WTC11 (cell line): ENCODE measurements at regions not wholly inside any gene's neighbourhood (a gene's known extent, or its start where the extent isn't known, plus 50 kb on each side); places are given as distances from the start of the nearest gene placed in this dataset.

Source experiments
- ATAC-seq: fragments of 200-7000 bp; cut with Tn5 transposase; 2 replicates; pipeline ENCODE4 v1.10.0; 2021; ENCODE audit warnings: mild to moderate bottlenecking, moderate library complexity
- CTCF ChIA-PET: fragments of 300-600 bp; sonication (Branson Sonifier 250); formaldehyde crosslinking; loops from one replicate; lab custom pipeline; 2021; ENCODE audit warnings: antibody characterized with exemption; lab: Charles Lee
- POLR2A ChIA-PET: fragments of 350-600 bp; sonication (Branson Sonifier 250); formaldehyde crosslinking; loops from one replicate; lab custom pipeline; 2021; ENCODE audit warnings: antibody characterized with exemption; lab: Charles Lee
- DNase-seq: peaks from one replicate; pipeline ENCODE4 v3.0.0; 2021; ENCODE audit warnings: low spot score
- H3K27ac Mint-ChIP-seq: 2 replicates; pipeline ENCODE4 v1.8.0; 2021; ENCODE audit warnings: mixed read lengths
- H3K27me3 Mint-ChIP-seq: 2 replicates; pipeline ENCODE4 v1.8.0; 2021; ENCODE audit warnings: low read depth, mild to moderate bottlenecking, moderate library complexity, mixed read lengths
- H3K36me3 Mint-ChIP-seq: 2 replicates; pipeline ENCODE4 v1.8.0; 2021; ENCODE audit warnings: mixed read lengths
- H3K4me1 Mint-ChIP-seq: 2 replicates; pipeline ENCODE4 v1.8.0; 2022; ENCODE audit warnings: mixed read lengths
- H3K4me3 Mint-ChIP-seq: 2 replicates; pipeline ENCODE4 v1.8.0; 2021; ENCODE audit warnings: mild to moderate bottlenecking, moderate library complexity, mixed read lengths
- H3K9me3 Mint-ChIP-seq: 2 replicates; pipeline ENCODE4 v1.8.0; 2021; ENCODE audit warnings: mixed read lengths
- ATF1 ChIP-seq: sonication (generic); formaldehyde crosslinking; IDR thresholded peaks from 2 replicates; pipeline ENCODE4 v1.8.1; 2023; ENCODE audit warnings: mild to moderate bottlenecking, moderate library complexity, missing genetic modification reagents
- ESRRA ChIP-seq: sonication (generic); formaldehyde crosslinking; IDR thresholded peaks from 2 replicates; pipeline ENCODE4 v1.8.1; 2022; ENCODE audit warnings: mild to moderate bottlenecking, missing genetic modification reagents, borderline replicate concordance
- FOXJ3 ChIP-seq: sonication (generic); formaldehyde crosslinking; IDR thresholded peaks from 2 replicates; pipeline ENCODE4 v1.9.0; 2021; ENCODE audit warnings: missing genetic modification reagents, mild to moderate bottlenecking, borderline replicate concordance
- JUN ChIP-seq: sonication (generic); formaldehyde crosslinking; IDR thresholded peaks from 2 replicates; pipeline ENCODE4 v1.8.0; 2023; ENCODE audit warnings: mild to moderate bottlenecking, missing genetic modification reagents
- NFE2L1 ChIP-seq: sonication (generic); formaldehyde crosslinking; IDR thresholded peaks from 2 replicates; pipeline ENCODE4 v1.8.1; 2023; ENCODE audit warnings: missing genetic modification reagents
- NFYB ChIP-seq: sonication (generic); formaldehyde crosslinking; conservative IDR thresholded peaks from 2 replicates; pipeline ENCODE4 v1.8.0; 2022; ENCODE audit warnings: low read depth, missing genetic modification reagents
- NR1H2 ChIP-seq: sonication (generic); formaldehyde crosslinking; IDR thresholded peaks from 2 replicates; pipeline ENCODE4 v1.9.0; 2021; ENCODE audit warnings: mild to moderate bottlenecking, moderate library complexity, missing genetic modification reagents
- OVOL2 ChIP-seq: fragments of 250-450 bp; sonication (Bioruptor Pico); IDR thresholded peaks from 2 replicates; pipeline ENCODE4 v1.9.0; 2021; ENCODE audit warnings: mild to moderate bottlenecking, borderline replicate concordance
- RORB ChIP-seq: fragments of 250-450 bp; sonication (Bioruptor Pico); IDR thresholded peaks from 2 replicates; pipeline ENCODE4 v1.9.0; 2021; ENCODE audit warnings: mild to moderate bottlenecking
- SOX15 ChIP-seq: fragments of 250-450 bp; sonication (Bioruptor Pico); IDR thresholded peaks from 2 replicates; pipeline ENCODE4 v1.9.0; 2021; ENCODE audit warnings: mild to moderate bottlenecking
- TEAD4 ChIP-seq: sonication (generic); formaldehyde crosslinking; IDR thresholded peaks from 2 replicates; pipeline ENCODE4 v1.8.0; 2022; ENCODE audit warnings: mild to moderate bottlenecking, missing genetic modification reagents
- TP53 ChIP-seq: sonication (generic); formaldehyde crosslinking; IDR thresholded peaks from 2 replicates; pipeline ENCODE4 v1.8.1; 2023; ENCODE audit warnings: mild to moderate bottlenecking, missing genetic modification reagents
- ZNF138 ChIP-seq: sonication (generic); formaldehyde crosslinking; conservative IDR thresholded peaks from 2 replicates; pipeline ENCODE4 v1.8.1; 2022; ENCODE audit warnings: mild to moderate bottlenecking, moderate library complexity, missing genetic modification reagents
- ZNF263 ChIP-seq: sonication (generic); formaldehyde crosslinking; IDR thresholded peaks from 2 replicates; pipeline ENCODE4 v1.8.1; 2022; ENCODE audit warnings: low read depth, mild to moderate bottlenecking, moderate library complexity, missing genetic modification reagents
- TF ChIP-seq, protein P1 (sequence below): sonication (generic); formaldehyde crosslinking; IDR thresholded peaks from 2 replicates; pipeline ENCODE4 v1.8.1; 2023; ENCODE audit warnings: mild to moderate bottlenecking, missing genetic modification reagents
- TF ChIP-seq, protein P2 (sequence below): sonication (generic); formaldehyde crosslinking; conservative IDR thresholded peaks from 2 replicates; pipeline ENCODE4 v1.8.1; 2022; ENCODE audit warnings: mild to moderate bottlenecking, missing genetic modification reagents
- TF ChIP-seq, protein P3 (sequence below): fragments of 250-450 bp; sonication (Bioruptor Pico); IDR thresholded peaks from 2 replicates; pipeline ENCODE4 v1.8.0; 2021; ENCODE audit warnings: mild to moderate bottlenecking
- TF ChIP-seq, protein P4 (sequence below): sonication (generic); formaldehyde crosslinking; IDR thresholded peaks from 2 replicates; pipeline ENCODE4 v1.8.0; 2022; ENCODE audit warnings: mild to moderate bottlenecking, missing genetic modification reagents
- TF ChIP-seq, protein P5 (sequence below): sonication (generic); formaldehyde crosslinking; IDR thresholded peaks from 2 replicates; pipeline ENCODE4 v1.8.0; 2022; ENCODE audit warnings: mild to moderate bottlenecking, missing genetic modification reagents
- TF ChIP-seq, protein P6 (sequence below): sonication (generic); formaldehyde crosslinking; IDR thresholded peaks from 2 replicates; pipeline ENCODE4 v1.8.1; 2022; ENCODE audit warnings: mild to moderate bottlenecking, missing genetic modification reagents, moderate library complexity, borderline replicate concordance
- TF ChIP-seq, protein P7 (sequence below): sonication (generic); formaldehyde crosslinking; IDR thresholded peaks from 2 replicates; pipeline ENCODE4 v1.8.1; 2023; ENCODE audit warnings: mild to moderate bottlenecking, missing genetic modification reagents, moderate library complexity

DNA sequence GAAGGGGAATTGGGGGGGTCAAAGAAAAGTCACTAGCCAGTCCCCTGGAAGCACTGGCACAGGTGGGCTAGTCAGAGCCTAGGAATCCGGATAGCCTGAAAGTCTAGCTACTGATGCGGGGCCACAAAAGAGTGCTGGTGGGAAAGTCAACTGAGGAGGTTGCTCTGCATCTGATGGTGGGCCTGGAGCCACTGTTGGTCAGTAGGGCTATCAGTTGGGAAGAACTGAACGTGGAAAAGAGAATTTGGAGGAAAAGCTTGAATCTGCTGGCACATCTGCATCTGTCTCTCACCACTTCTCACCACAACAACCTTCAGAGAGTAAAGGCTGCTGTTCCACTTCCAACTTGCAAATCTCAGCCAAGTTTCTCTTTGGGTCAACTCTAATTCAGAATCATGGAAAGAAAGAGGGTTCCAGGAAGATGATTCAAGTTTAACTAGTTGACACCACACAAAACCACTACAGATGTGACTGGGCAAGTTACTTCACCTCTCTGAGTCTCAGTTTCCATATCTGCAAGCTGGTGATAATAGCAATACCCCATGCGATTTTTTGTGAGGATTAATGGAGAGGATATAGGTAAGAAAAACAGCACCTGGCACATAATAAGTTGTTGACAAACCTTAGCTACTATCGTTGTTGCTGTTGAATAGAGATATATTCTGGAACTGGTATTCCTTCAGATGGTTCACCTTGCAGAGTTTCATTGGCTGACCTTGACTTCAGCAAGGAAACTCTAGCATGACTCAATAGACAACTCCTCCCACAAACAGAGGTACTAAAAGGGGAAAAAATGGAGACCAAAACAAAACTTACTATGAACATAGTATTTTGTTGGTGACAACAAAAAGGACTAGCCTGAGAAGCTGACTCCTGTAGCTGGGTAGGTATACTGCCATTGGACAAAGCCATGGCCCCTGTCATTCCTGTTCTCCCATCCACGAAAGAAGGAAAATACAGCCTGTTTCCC lies 280.2 kb upstream of the STT3B start (continued):
- TF ChIP-seq NR1H2 (no peak), RORB (CRISPR knock-in tag) (no peak), ZNF138 (CRISPR knock-in tag) (no peak), FOXJ3 (CRISPR knock-in tag) (no peak), SOX15 (CRISPR knock-in tag) (no peak)
- TF ChIP-seq, protein P1, sequence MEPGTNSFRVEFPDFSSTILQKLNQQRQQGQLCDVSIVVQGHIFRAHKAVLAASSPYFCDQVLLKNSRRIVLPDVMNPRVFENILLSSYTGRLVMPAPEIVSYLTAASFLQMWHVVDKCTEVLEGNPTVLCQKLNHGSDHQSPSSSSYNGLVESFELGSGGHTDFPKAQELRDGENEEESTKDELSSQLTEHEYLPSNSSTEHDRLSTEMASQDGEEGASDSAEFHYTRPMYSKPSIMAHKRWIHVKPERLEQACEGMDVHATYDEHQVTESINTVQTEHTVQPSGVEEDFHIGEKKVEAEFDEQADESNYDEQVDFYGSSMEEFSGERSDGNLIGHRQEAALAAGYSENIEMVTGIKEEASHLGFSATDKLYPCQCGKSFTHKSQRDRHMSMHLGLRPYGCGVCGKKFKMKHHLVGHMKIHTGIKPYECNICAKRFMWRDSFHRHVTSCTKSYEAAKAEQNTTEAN = no peak
- TF ChIP-seq, protein P2, sequence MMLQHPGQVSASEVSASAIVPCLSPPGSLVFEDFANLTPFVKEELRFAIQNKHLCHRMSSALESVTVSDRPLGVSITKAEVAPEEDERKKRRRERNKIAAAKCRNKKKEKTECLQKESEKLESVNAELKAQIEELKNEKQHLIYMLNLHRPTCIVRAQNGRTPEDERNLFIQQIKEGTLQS (CRISPR knock-in tag) = no peak
- TF ChIP-seq, protein P3, sequence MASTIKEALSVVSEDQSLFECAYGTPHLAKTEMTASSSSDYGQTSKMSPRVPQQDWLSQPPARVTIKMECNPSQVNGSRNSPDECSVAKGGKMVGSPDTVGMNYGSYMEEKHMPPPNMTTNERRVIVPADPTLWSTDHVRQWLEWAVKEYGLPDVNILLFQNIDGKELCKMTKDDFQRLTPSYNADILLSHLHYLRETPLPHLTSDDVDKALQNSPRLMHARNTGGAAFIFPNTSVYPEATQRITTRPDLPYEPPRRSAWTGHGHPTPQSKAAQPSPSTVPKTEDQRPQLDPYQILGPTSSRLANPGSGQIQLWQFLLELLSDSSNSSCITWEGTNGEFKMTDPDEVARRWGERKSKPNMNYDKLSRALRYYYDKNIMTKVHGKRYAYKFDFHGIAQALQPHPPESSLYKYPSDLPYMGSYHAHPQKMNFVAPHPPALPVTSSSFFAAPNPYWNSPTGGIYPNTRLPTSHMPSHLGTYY = no peak
- TF ChIP-seq, all 79 proteins: peak for 0

DNA sequence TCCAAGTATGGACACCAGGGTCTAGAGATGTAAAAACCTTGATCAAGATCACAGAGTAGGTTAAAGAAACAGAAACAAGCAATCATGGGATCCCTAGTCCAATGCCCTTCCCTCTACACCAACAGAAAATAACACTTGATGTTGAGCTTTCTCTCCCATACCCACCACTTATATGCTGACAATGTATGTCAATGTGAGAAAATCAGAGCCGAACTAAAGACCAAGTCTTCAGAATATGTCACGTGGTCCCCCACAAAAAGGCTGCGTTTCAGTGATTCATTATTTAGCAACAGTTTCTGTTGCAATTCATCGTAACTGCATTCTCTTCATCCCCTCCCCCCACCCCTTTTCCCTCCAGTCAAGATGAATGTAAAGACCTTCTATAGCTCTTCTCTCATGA lies 278.9 kb upstream of the STT3B start:
- ChIA-PET POLR2A (no interaction called here), CTCF (interaction anchor here (1.2 kb wide), 1 partner anchor 12 kb away, joined by 3 read pairs; no protein-coding TSS in a partner anchor)
- DNase-seq = no peak
- Mint-ChIP-seq H3K4me3 (no peak overlapping the region), H3K9me3 (peaks cover 8% of the 10 kb centered on the region), H3K4me1 (no peaks in the 10 kb centered on the region)
- no peak for TF ChIP-seq NFE2L1 (CRISPR knock-in tag)
- TF ChIP-seq, protein P4, sequence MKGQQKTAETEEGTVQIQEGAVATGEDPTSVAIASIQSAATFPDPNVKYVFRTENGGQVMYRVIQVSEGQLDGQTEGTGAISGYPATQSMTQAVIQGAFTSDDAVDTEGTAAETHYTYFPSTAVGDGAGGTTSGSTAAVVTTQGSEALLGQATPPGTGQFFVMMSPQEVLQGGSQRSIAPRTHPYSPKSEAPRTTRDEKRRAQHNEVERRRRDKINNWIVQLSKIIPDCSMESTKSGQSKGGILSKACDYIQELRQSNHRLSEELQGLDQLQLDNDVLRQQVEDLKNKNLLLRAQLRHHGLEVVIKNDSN (CRISPR knock-in tag) = no peak
- TF ChIP-seq, all 79 proteins: peak for 0
- no peak overlapping the region for H3K27ac Mint-ChIP-seq
- no peaks in the 10 kb centered on the region; the same call in 1 of the 2 replicates for H3K27me3 Mint-ChIP-seq
- ATAC-seq = no peak
- H3K36me3 Mint-ChIP-seq = no peaks in the 10 kb centered on the region

DNA sequence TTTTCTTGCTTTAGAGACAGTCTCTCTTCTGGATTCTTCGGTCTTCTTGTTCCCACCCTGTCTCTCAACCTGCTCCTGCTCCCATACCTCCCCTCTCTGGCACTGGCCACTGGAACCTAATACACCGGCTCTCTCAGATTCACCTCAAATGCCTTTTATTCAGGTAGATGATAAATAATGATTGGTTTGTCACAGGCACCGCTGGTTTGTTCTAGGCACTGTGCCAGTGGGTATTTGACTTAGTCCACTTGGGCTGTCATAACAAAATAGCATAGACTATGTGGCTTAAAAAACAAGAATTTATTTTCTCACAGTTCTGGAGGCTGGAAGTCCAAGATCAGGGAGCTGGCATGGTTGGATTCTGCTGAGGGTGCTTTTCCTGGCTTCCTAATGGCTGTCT lies 278.2 kb upstream of the STT3B start:
- CTCF ChIA-PET = interaction anchor here (1.2 kb wide), 1 partner anchor 12 kb away, joined by 3 read pairs; no protein-coding TSS in a partner anchor
- TF ChIP-seq ATF1 (CRISPR knock-in tag) (no peak), TEAD4 (CRISPR knock-in tag) (no peak), ESRRA (CRISPR knock-in tag) (no peak), ZNF263 (no peak), NFYB (CRISPR knock-in tag) (no peak), OVOL2 (CRISPR knock-in tag) (no peak), TP53 (CRISPR knock-in tag) (no peak), FOXJ3 (CRISPR knock-in tag) (no peak), JUN (CRISPR knock-in tag) (no peak)
- TF ChIP-seq, protein P5, sequence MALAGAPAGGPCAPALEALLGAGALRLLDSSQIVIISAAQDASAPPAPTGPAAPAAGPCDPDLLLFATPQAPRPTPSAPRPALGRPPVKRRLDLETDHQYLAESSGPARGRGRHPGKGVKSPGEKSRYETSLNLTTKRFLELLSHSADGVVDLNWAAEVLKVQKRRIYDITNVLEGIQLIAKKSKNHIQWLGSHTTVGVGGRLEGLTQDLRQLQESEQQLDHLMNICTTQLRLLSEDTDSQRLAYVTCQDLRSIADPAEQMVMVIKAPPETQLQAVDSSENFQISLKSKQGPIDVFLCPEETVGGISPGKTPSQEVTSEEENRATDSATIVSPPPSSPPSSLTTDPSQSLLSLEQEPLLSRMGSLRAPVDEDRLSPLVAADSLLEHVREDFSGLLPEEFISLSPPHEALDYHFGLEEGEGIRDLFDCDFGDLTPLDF (CRISPR knock-in tag) = no peak
- TF ChIP-seq, protein P6, sequence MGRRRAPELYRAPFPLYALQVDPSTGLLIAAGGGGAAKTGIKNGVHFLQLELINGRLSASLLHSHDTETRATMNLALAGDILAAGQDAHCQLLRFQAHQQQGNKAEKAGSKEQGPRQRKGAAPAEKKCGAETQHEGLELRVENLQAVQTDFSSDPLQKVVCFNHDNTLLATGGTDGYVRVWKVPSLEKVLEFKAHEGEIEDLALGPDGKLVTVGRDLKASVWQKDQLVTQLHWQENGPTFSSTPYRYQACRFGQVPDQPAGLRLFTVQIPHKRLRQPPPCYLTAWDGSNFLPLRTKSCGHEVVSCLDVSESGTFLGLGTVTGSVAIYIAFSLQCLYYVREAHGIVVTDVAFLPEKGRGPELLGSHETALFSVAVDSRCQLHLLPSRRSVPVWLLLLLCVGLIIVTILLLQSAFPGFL (CRISPR knock-in tag) = no peak
- TF ChIP-seq, protein P7, sequence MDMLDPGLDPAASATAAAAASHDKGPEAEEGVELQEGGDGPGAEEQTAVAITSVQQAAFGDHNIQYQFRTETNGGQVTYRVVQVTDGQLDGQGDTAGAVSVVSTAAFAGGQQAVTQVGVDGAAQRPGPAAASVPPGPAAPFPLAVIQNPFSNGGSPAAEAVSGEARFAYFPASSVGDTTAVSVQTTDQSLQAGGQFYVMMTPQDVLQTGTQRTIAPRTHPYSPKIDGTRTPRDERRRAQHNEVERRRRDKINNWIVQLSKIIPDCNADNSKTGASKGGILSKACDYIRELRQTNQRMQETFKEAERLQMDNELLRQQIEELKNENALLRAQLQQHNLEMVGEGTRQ (CRISPR knock-in tag) = no peak
- Mint-ChIP-seq H3K27me3 (no peaks in the 10 kb centered on the region; the same call in 1 of the 2 replicates), H3K4me1 (no peaks in the 10 kb centered on the region), H3K27ac (no peak overlapping the region), H3K4me3 (no peak overlapping the region), H3K36me3 (no peaks in the 10 kb centered on the region), H3K9me3 (peaks cover 13% of the 10 kb centered on the region)
- ATAC-seq (no peak), DNase-seq (no peak)
- POLR2A ChIA-PET = no interaction called here
